GM18499 (cell line): ENCODE measurements at regions not wholly inside any gene's neighbourhood (a gene's known extent, or its start where the extent isn't known, plus 50 kb on each side); places are given as distances from the start of the nearest gene placed in this dataset.

ENCODE experiments used
- ATAC-seq: cut with Tn5 transposase; IDR thresholded peaks from one replicate; pipeline ENCODE4 v1.9.1; 2021; ENCODE audit warnings: moderate number of reproducible peaks; ENCODE audit not compliant: insufficient read depth, unreplicated experiment

DNA sequence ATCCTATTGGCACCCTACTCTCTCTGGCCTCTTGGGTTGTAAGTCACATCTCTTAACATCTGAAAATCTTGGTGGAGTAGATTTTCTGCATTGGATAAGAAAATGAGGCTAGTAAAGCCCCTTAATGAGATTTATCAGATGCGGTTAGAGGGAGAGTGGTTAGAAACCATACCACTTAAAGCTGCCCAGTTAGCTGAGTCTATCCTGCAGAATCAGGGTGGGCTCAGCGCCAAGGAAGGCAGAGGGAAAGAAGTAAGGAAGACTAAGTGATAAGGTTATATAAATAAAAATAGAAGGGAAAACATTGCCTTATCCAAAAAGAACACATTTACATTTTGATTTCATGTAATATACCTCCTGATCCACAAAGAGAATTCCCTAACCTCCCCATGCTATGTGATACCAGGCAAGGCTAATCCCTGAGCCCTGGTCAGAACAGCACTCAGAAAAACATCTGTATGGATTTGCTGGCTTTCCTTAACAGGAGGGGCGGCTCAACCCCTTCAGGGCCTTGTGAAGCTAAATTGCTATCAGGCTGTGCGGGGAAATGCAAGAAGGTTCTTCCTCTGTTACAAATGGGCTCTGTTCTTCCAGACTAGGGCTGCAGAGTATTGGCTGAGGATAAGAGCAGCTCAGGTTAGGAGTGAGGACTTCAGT lies 101.7 kb downstream of the SNX19 start:
- no peak for ATAC-seq

DNA sequence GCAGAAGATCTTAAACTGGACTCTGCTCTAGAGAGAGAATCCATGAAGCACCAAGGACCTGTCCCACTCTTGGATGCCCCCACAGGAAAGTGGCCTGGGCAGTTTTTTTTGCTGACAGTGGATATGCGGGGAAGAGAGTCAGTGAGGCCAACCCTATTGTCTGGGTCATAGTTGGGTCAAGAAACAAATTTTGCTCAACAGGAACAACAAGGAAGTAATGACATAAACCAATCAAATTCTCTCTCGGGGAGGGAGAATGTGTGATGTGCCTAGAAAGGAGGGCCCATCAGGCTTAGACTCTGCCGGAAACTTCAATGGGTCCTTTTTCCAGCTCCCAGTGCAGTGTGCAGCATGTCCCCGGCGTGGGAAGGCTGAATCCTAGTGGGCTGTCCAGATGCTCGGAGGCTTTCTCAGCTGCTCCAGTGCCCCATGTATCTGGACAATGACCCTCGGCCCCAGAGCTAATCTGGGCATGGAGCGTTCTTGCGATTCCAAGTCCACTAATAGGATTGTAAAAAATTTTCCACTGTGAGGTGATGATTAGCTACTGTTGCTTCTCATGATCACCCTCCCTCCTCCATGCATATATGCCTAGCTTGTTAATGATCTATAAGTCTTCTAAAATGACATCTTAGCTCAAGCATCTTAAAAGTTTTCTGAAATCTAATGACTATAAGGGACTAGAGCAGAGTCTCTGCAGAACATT lies 101.0 kb downstream of the SNX19 start:
- no peak for ATAC-seq

DNA sequence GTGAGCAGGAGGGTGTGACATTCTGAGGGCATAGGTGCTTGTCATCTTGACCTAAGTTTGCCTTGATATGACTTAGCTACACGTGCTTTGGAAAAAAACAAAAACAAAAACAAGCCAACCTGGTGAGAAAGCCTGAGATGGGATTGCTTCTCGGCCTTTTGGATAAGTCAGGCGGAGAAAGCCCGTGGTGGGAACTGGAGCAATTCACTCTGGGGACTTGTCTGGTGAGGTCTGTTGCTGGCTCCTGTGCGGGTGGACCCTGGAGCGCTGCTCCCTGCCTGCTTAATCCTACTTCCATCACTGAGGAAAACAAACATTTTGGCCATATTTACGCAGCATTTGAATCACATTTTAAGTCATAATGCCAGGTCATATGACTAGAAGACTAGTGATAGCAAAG lies 100.3 kb downstream of the SNX19 start:
- no peak for ATAC-seq

DNA sequence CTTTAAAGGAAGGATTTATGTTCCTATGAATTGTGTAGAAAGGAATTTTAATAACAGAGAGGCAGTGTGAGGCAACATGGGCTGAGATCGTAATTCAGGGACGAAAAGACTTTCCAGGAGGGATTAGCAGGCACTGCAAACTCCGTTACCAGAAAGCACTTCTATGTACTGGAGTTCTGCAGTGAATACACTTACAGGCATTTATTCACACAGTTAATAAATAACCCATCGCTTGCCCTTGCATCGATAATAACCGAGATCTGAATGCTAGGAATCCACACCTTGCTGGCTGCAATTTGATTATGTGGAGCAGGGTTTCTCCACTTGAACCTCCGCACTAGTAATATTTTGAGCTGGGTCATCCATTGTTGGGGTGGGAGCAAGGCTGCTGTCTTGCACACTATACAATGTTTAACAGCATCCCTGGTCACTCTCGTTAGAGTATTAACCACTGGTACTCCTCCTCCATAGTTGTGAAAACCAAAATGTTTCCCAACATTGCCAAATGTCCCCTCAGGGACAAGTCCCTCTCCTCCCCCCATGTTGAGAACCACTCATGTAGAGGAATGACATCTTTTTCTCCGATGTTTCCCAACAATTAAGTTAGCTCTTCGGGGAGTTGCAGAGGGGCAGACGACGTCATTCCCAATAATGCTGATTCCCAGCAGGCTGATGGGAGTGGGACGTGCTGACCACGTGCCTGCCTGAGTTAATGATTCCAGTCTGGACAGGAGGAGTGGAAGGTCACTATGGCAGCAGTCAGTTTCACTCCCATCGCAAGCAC lies 99.5 kb downstream of the SNX19 start:
- ATAC-seq, result no peak

DNA sequence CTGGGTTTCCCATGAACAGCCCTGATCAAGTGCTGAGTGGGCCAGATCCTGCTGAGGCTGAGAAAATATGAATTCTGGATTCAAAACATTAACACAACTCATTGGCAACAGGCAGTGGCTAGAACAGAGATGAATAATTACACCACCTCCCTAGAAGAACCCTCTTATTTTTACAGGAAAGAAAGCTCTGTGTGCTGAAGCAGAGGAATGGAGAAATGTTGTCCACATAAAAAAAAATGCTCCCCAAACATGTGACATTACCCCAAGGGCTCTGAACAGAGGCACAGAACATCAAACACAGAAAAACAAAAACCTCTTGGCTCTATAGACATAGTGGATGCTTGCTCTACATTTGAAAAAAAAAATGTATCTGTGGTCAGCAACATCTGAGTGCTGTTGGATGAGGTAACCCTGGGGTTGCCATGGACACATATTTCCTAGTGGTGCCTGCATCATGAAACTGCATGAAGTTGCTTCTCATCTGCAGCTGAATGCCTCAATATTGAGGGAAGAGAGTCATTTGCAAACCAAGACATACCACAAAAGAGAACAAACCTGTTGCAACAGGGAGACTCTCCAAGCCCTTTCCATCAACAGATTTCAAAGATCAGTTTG lies 98.8 kb downstream of the SNX19 start:
- no peak for ATAC-seq

DNA sequence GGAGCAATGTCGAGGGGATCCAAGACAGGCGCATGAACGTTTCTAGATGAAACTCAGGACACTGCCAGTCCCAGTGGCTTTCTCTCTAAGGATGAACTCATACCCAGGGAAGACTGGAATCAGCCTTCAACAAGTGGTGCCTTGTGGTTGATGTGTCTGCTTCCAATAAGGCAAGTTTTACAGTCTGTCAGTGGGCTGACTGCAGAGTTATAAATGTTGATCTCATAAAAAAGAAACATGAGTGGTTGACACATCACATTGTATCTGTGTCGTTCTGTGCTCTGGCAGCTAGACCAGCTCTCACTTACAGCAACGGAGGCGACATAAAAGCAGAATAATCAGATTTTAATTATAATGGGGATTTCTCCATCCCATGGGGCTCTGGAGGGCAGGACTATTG lies 96.7 kb downstream of the SNX19 start:
- ATAC-seq, result no peak
